NCI-H1105 (cell line): ENCODE measurements at regions not wholly inside any gene's neighbourhood (a gene's known extent, or its start where the extent isn't known, plus 50 kb on each side); places are given as distances from the start of the nearest gene placed in this dataset.
"Not testable (repeated sequence)": the region's sequence is repeated elsewhere in the genome, so short reads cannot be mapped to it uniquely, and the experiment has no call there.

Source experiments
- DNase-seq: peaks from one replicate; lab custom pipeline; 2025; lab: John Stamatoyannopoulos, UW

GRCh38 chr1:245061808-245062207, 93.0 kb upstream of the KIF26B start:
- DNase-seq, result not testable (repeated sequence)

- DNase-seq, result no peak
Observed at GRCh38 chr1:245060684-245061374, 94.0 kb upstream of the KIF26B start.

GRCh38 chr1:245059806-245060424, 94.9 kb upstream of the KIF26B start:
- DNase-seq, result no peak

- no peak for DNase-seq
Observed at GRCh38 chr1:245058882-245059281, 95.9 kb upstream of the KIF26B start.

- no peak for DNase-seq
Observed at GRCh38 chr1:245058436-245058835, 96.3 kb upstream of the KIF26B start.

- DNase-seq, result no peak
Observed at GRCh38 chr1:245056913-245057312, 97.9 kb upstream of the KIF26B start.

- DNase-seq, result not testable (repeated sequence)
Observed at GRCh38 chr1:245056296-245056695, 98.5 kb upstream of the KIF26B start.

- DNase-seq, result no peak
Observed at GRCh38 chr1:245055752-245056151, 99.0 kb upstream of the KIF26B start.

- DNase-seq, result no peak
Observed at GRCh38 chr1:245054507-245055270, 100.1 kb upstream of the KIF26B start.

- DNase-seq, result no peak
Observed at GRCh38 chr1:245054105-245054504, 100.7 kb upstream of the KIF26B start.

- no peak for DNase-seq
Observed at GRCh38 chr1:245052258-245052657, 102.5 kb upstream of the KIF26B start.

- no peak for DNase-seq
Observed at GRCh38 chr1:245051349-245052221, 103.2 kb upstream of the KIF26B start.

- DNase-seq, result no peak
Observed at GRCh38 chr1:245046769-245047168, 108.0 kb upstream of the KIF26B start.

- DNase-seq, result no peak
Observed at GRCh38 chr1:245046315-245046714, 108.5 kb upstream of the KIF26B start.

- DNase-seq, result no peak
Observed at GRCh38 chr1:245045087-245045881, 109.5 kb upstream of the KIF26B start.

- DNase-seq, result no peak
Observed at GRCh38 chr1:245043611-245043940, 111.2 kb upstream of the KIF26B start.

- DNase-seq, result no peak
Observed at GRCh38 chr1:245041058-245041698, 113.6 kb upstream of the KIF26B start.

- DNase-seq, result no peak
Observed at GRCh38 chr1:245039196-245039595, 115.6 kb upstream of the KIF26B start.

- no peak for DNase-seq
Observed at GRCh38 chr1:245036102-245036501, 118.7 kb upstream of the KIF26B start.

GRCh38 chr1:245031041-245031440, 123.7 kb upstream of the KIF26B start:
- DNase-seq, result no peak

- no peak for DNase-seq
Observed at GRCh38 chr1:245026247-245026646, 128.5 kb upstream of the KIF26B start.
